Lung (tissue), 11 donors: ENCODE measurements at regions not wholly inside any gene's neighbourhood (a gene's known extent, or its start where the extent isn't known, plus 50 kb on each side); places are given as distances from the start of the nearest gene placed in this dataset.

Experiments used
- ATAC-seq: fragments of 200-7000 bp; cut with Tn5 transposase; one replicate; pipeline ENCODE4 v1.9.1; 2020; ENCODE audit warnings: moderate number of reproducible peaks; ENCODE audit not compliant: insufficient read depth, low FRiP score
- DNase-seq, 3 donors: peaks; one replicate each; pipeline ENCODE4 v3.0.0-alpha.2; 2013 to 2017
- H3K27ac ChIP-seq, 2 donors: one replicate each; pipeline ENCODE4 v1.5.1; 2013; ENCODE audit warnings: mild to moderate bottlenecking in 2 of 2, moderate library complexity in 2 of 2, control low read depth in 1 of 2, inconsistent platforms in 1 of 2, low read depth in 1 of 2, low read length in 1 of 2
- H3K27me3 ChIP-seq, 3 donors: one replicate each; pipeline ENCODE4 v1.5.1; 2013; ENCODE audit warnings: low read length in 2 of 3; ENCODE audit not compliant: control insufficient read depth in 3 of 3, insufficient read depth in 3 of 3
- H3K36me3 ChIP-seq, 4 donors: one replicate each; pipeline ENCODE4 v1.5.1; 2013; ENCODE audit warnings: low read length in 4 of 4, mild to moderate bottlenecking in 1 of 4, moderate library complexity in 1 of 4; ENCODE audit not compliant: control insufficient read depth in 4 of 4, insufficient read depth in 4 of 4
- H3K4me1 ChIP-seq, 5 donors: one replicate each; pipeline ENCODE4 v1.5.1; 2013; ENCODE audit warnings: low read length in 5 of 5, mild to moderate bottlenecking in 2 of 5, moderate library complexity in 1 of 5; ENCODE audit not compliant: control insufficient read depth in 5 of 5, insufficient read depth in 5 of 5
- H3K4me3 ChIP-seq: one replicate; pipeline ENCODE4 v1.5.1; 2013; ENCODE audit warnings: mild to moderate bottlenecking, control low read depth, moderate library complexity
- H3K9ac ChIP-seq, 2 donors: one replicate each; pipeline ENCODE4 v1.5.1; 2013; ENCODE audit warnings: low read length in 2 of 2, control low read depth in 1 of 2; ENCODE audit not compliant: insufficient read depth in 1 of 2
- H3K9me3 ChIP-seq, 4 donors: one replicate each; pipeline ENCODE4 v1.5.1; 2013; ENCODE audit warnings: low read length in 3 of 4, mild to moderate bottlenecking in 1 of 4, moderate library complexity in 1 of 4; ENCODE audit not compliant: control insufficient read depth in 4 of 4, insufficient read depth in 3 of 4
- CTCF ChIP-seq: IDR thresholded peaks from 2 replicates; pipeline ENCODE4 v1.5.1; 2012; ENCODE audit warnings: mild to moderate bottlenecking; ENCODE audit errors: control extremely low read depth, extremely low read depth
- WGBS, 2 donors: extraction: QIAGEN DNeasy Blood & Tissue Kit; methylation state at CpG; one replicate each; pipeline ENCODE4 v1.1.7; 2013; 5-methylcytosine and 5-hydroxymethylcytosine counted together
- donor health status: control.
- donor health status: control.
- donor health status: Bipolar disorder and iron deficiency.
- donor health status: healthy.
- donor health status: DM: yes; HTN: yes; CAD: no.

DNA sequence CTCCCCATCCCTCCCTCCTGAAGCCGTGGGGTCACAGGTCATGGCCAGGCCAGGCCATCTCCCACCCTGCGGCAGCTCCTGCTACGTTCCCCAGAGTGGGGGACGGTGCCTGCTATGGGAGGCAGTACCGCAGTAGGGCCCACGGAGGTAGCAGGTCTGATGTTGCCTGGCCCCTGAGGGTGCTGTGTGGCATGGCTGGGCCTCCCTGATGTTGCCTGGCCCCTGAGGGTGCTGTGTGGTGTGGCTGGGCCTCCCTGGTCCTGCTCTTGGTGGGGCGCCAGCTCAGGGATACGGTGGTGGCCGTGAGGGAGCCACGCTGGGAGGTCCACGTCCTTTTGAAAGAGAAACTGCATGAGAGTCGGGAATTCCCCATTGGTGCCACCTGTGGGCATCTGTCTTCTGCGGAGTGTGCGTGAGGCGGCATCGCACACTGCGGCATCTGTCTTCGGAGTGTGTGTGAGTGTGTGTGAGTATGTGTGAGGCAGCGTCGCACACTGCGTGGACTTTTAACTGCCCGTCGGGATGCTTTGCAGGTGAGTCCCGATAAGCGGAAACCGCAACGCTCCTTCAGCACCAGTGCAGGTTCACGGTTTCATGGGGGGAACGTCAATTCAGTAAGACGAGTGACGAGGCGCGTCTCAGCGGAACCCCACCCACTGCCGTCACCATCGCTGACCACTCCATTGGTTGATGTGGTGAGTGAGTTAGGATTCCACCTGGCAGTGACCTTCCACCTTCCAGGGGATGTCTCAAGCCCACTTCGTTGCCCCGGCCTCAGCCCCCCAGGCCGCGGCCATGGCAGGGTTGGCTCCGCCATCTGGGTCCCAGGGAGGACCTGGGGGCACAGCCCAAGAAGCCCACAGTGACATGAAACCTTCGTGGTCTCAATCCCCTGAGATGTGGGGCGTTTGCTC lies 51.2 kb upstream of the CFAP46 start:
- H3K36me3 ChIP-seq, result no peaks in the 10 kb centered on the region
- H3K9ac ChIP-seq, result no peak overlapping the region
- TF ChIP-seq CTCF, result no peak
- H3K27ac ChIP-seq, result no peak overlapping the region
- ATAC-seq (no peak), DNase-seq (no peak)
- no peak overlapping the region for H3K4me3 ChIP-seq
- WGBS, 2 donors, result 92 to 93% methylated on average over 43 of the region's 43 CpGs
- H3K4me1 ChIP-seq, result peaks cover 0 to 10% (median 0%) of the 10 kb centered on the region in 5 donors
- H3K27me3 ChIP-seq, result peaks cover 0 to 11% (median 4%) of the 10 kb centered on the region in 3 donors
- H3K9me3 ChIP-seq, result peaks cover 0 to 3% (median 0%) of the 10 kb centered on the region in 4 donors

- Histone ChIP-seq H3K4me1 (peaks cover 0 to 10% (median 0%) of the 10 kb centered on the region in 5 donors), H3K9me3 (no peaks in the 10 kb centered on the region), H3K36me3 (no peaks in the 10 kb centered on the region), H3K4me3 (no peak overlapping the region), H3K27ac (no peak overlapping the region), H3K27me3 (peaks cover 0 to 7% (median 3%) of the 10 kb centered on the region in 3 donors), H3K9ac (no peak overlapping the region)
- ATAC-seq (no peak), DNase-seq (no peak)
- no peak for TF ChIP-seq CTCF
- WGBS, 2 donors, result 84 to 87% methylated on average over 35 to 36 of the region's 36 CpGs
These were observed 50.3 kb upstream of the CFAP46 start for GRCh38 chr10:132992433-132993215.
